ENCODE measurements at regions not wholly inside any gene's neighbourhood (a gene's known extent, or its start where the extent isn't known, plus 50 kb on each side); places are given as distances from the start of the nearest gene placed in this dataset.

DNA sequence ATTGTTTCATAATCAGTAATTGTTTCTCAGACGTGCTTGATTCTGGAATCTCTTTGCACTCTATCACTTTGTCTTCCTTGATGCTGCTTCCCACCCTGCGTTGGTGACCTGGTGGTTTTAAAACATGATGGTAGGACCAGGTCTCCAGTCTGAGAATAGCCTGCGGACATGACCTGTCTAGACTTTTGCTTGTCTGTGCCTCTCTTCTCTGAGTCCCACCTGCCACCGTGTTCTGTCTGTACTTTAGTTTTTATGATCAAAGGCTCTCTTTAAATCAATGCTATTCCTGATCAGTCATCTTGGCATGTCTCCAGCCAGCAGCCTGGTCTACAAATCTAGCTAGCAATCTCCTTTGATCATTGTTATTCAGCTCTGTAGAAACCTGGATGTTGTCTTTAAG is 933.9 kb downstream of the DIAPH3 start:
- ChIA-PET POLR2A (no interaction called here), CTCF (no interaction called here)
- DNase-seq (no peak), ATAC-seq (no peak)
- no peak overlapping the region for H3K27ac Mint-ChIP-seq
- no peak overlapping the region for H3K4me3 Mint-ChIP-seq
- TF ChIP-seq, protein P1, sequence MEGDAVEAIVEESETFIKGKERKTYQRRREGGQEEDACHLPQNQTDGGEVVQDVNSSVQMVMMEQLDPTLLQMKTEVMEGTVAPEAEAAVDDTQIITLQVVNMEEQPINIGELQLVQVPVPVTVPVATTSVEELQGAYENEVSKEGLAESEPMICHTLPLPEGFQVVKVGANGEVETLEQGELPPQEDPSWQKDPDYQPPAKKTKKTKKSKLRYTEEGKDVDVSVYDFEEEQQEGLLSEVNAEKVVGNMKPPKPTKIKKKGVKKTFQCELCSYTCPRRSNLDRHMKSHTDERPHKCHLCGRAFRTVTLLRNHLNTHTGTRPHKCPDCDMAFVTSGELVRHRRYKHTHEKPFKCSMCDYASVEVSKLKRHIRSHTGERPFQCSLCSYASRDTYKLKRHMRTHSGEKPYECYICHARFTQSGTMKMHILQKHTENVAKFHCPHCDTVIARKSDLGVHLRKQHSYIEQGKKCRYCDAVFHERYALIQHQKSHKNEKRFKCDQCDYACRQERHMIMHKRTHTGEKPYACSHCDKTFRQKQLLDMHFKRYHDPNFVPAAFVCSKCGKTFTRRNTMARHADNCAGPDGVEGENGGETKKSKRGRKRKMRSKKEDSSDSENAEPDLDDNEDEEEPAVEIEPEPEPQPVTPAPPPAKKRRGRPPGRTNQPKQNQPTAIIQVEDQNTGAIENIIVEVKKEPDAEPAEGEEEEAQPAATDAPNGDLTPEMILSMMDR (IDR thresholded peaks at IDR 0.05): no peak
- no peaks in the 10 kb centered on the region for H3K36me3 Mint-ChIP-seq (ENCODE audit: low read depth)
- intact Hi-C loops (cut with micrococcal nuclease): no loop called here
- H3K9me3 Mint-ChIP-seq: no peaks in the 10 kb centered on the region
- H3K4me1 Mint-ChIP-seq (ENCODE audit: low read depth): no peaks in the 10 kb centered on the region
- H3K27me3 Mint-ChIP-seq: no peaks in the 10 kb centered on the region

DNA sequence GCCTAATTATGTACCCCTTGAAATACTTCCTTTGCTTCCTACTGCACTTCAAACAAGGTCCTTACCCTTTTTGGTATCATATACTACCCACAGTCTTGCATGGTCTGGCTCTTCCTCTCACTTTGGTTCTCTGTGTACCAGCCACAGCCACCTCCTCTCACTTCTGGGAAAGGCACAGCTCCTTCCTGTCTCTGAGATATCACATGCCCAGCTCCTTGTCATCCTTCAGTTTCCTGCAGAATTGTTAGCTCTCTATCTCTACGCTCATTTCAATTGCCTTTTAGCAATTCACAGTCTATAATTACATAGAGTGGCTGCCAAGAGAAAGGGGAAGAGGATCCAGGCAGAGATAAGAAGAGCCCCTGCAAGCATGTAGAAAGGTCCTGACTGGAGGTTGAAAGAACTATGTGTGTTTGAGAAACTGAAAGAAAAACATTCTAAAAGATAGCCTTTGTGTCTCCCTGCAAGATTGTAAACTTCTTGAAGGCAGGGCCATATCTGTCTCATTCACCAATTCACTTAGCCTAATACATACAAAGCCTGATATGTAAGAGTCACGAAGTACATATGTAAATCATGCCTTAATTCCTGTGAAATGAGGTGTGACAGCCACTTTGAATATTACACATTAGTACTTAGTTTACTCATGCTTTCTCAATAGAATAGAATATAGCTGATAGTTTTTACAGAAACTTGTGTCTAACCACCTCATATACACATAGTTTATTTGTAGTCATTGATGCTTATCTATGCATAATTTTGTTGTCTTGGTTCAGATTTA is 933.1 kb downstream of the DIAPH3 start:
- ATAC-seq (no peak), DNase-seq (peak; percentile 2)
- intact Hi-C loops (cut with micrococcal nuclease): no loop called here
- Mint-ChIP-seq H3K4me3 (no peak overlapping the region), H3K27ac (no peak overlapping the region), H3K4me1 (ENCODE audit: low read depth) (no peaks in the 10 kb centered on the region), H3K27me3 (no peaks in the 10 kb centered on the region), H3K36me3 (ENCODE audit: low read depth) (no peaks in the 10 kb centered on the region), H3K9me3 (no peaks in the 10 kb centered on the region)
- CTCF ChIA-PET: no interaction called here
- TF ChIP-seq, protein P1 (IDR thresholded peaks at IDR 0.05): no peak
- POLR2A ChIA-PET: no interaction called here

DNA sequence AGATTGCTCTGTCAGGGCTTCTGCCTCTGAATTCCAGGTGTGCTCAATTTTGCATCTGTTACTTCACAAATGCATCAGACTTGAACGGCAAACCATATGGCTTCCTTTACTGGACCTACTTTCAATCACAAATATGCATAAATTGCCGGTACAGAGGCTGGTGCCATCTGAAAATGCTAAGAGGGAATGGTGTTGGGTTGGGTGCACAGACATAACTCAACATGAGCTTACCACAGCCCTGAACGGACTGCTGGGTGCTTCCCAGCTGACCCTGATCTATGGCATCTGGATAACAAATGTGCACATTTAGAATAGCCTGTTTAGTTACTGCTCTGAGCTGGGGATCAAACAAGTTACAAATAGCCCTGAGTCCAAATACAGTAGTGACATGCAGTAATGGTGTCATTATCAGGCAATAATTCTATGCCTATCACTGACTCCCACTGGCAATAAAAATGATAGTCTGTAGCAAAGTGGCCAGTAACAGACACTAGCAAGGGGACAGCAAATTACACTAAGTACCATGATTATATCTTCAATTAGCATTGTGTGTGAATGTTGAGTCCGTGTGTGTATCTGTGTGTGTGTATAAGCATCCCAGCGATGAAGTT is 927.3 kb downstream of the DIAPH3 start:
- H3K36me3 Mint-ChIP-seq (ENCODE audit: low read depth): no peaks in the 10 kb centered on the region
- DNase-seq (no peak), ATAC-seq (no peak)
- no peaks in the 10 kb centered on the region for H3K4me1 Mint-ChIP-seq (ENCODE audit: low read depth)
- no peaks in the 10 kb centered on the region for H3K9me3 Mint-ChIP-seq
- no peak overlapping the region for H3K4me3 Mint-ChIP-seq
- ChIA-PET CTCF (no interaction called here), POLR2A (no interaction called here)
- H3K27me3 Mint-ChIP-seq: no peaks in the 10 kb centered on the region
- intact Hi-C loops (cut with micrococcal nuclease): no loop called here
- TF ChIP-seq, protein P1 (IDR thresholded peaks at IDR 0.05): no peak
- no peak overlapping the region for H3K27ac Mint-ChIP-seq

DNA sequence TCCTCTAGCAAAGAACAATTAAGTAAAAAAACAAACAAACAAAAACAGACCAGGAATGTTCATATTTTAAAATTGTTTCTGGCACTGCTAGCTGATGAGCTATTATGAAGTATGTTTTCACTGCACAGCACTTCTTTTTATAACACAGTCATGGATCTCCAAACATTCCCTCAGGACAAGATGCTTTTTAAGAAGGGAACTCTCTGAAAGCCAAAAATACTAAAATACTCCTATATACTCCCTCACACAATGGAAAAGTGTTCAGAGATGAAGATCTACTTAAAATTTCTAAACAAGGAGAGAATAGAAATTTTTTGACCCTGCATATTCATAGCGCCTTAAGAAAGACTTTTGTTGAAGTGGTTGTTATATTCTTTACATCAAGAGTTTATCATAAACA is 926.8 kb downstream of the DIAPH3 start:
- CTCF ChIA-PET: interaction anchor here (1.0 kb wide), 1 partner anchor 33 kb away, joined by 3 read pairs; no protein-coding TSS in a partner anchor
- intact Hi-C loops (cut with micrococcal nuclease): no loop called here
- ATAC-seq (no peak), DNase-seq (no peak)
- H3K9me3 Mint-ChIP-seq: no peaks in the 10 kb centered on the region
- no peaks in the 10 kb centered on the region for H3K4me1 Mint-ChIP-seq (ENCODE audit: low read depth)
- POLR2A ChIA-PET: no interaction called here
- TF ChIP-seq, protein P1 (IDR thresholded peaks at IDR 0.05): no peak
- no peak overlapping the region for H3K4me3 Mint-ChIP-seq
- H3K27ac Mint-ChIP-seq: no peak overlapping the region
- H3K27me3 Mint-ChIP-seq: no peaks in the 10 kb centered on the region
- H3K36me3 Mint-ChIP-seq (ENCODE audit: low read depth): no peaks in the 10 kb centered on the region

DNA sequence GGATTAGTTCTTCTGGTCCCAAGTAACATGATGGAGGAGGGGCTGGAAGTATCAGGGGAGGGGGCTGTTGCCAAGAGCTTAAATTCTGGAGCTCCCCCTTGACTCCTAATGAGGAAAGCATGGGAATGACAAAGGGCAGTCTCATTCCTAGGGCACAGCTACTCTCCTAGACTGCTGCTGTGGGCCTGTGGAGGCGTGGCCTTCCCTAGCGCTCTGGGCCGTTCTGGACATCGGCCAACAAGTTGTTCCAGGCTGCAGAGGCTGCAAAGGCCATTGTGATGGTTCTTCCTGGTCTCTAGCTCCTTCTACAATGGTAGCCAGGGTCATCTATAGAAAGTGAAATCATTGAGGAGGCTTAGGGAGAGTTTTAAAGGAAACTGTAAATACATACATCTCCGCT is 916.6 kb downstream of the DIAPH3 start:
- intact Hi-C loops (cut with micrococcal nuclease): no loop called here
- no peaks in the 10 kb centered on the region for H3K27me3 Mint-ChIP-seq
- H3K9me3 Mint-ChIP-seq: no peaks in the 10 kb centered on the region
- CTCF ChIA-PET: no interaction called here
- POLR2A ChIA-PET: no interaction called here
- TF ChIP-seq, protein P1 (IDR thresholded peaks at IDR 0.05): no peak
- DNase-seq (no peak), ATAC-seq (no peak)
- no peak overlapping the region for H3K27ac Mint-ChIP-seq
- no peak overlapping the region for H3K4me3 Mint-ChIP-seq
- H3K36me3 Mint-ChIP-seq (ENCODE audit: low read depth): no peaks in the 10 kb centered on the region
- H3K4me1 Mint-ChIP-seq (ENCODE audit: low read depth): no peaks in the 10 kb centered on the region

Measured in activated CD8-positive, alpha-beta T cell treated with anti-CD3 and anti-CD28 coated beads for 36 hours (primary cell).